WERI-Rb-1 (cell line): ENCODE measurements at regions not wholly inside any gene's neighbourhood (a gene's known extent, or its start where the extent isn't known, plus 50 kb on each side); places are given as distances from the start of the nearest gene placed in this dataset.

ENCODE experiments used
- DNase-seq: peaks from one replicate; pipeline ENCODE4 v3.0.0-alpha.2; 2020
- H3K27ac ChIP-seq: fragments of 250-450 bp; sonication (Bioruptor Pico); 2 replicates; pipeline ENCODE4 v1.5.1; 2020; ENCODE audit warnings: mild to moderate bottlenecking, moderate library complexity
- H3K27me3 ChIP-seq: fragments of 250-450 bp; sonication (Bioruptor Pico); 2 replicates; pipeline ENCODE4 v1.5.1; 2021; ENCODE audit warnings: mild to moderate bottlenecking, low read depth, moderate library complexity; ENCODE audit not compliant: insufficient read depth, severe bottlenecking
- H3K36me3 ChIP-seq: fragments of 250-450 bp; sonication (Bioruptor Pico); 2 replicates; pipeline ENCODE4 v1.5.1; 2020; ENCODE audit warnings: mild to moderate bottlenecking, moderate library complexity
- H3K4me3 ChIP-seq: 2 replicates; pipeline ENCODE4 v1.5.1; 2011; ENCODE audit warnings: low read depth, mild to moderate bottlenecking, control low read depth, low read length
- H3K9me3 ChIP-seq: fragments of 250-450 bp; sonication (Bioruptor Pico); 2 replicates; pipeline ENCODE4 v1.5.1; 2021; ENCODE audit warnings: mild to moderate bottlenecking, moderate library complexity; ENCODE audit not compliant: severe bottlenecking
- CTCF ChIP-seq: IDR thresholded peaks from 2 replicates; pipeline ENCODE4 v1.5.1; 2011; ENCODE audit warnings: low read depth, mild to moderate bottlenecking, control low read depth, inconsistent platforms, low read length

DNA sequence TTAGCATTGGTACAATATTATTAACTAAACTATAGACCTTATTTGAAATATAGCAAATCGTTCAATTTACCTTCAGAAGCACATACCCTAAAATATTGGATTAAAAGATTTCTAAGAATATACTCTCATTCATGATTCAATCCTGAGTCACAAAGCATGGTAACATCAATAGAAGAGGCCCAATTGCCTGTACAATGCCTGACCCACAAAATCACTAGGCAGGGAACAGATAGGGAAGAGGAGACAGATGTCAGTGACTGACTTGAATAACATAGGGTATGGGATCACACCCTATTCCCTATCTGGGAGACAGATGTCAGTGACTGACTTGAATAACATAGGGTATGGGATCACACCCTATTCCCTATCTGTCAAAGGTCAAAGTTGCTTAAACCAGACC, 611.6 kb upstream of the VRK2 start:
- no peaks in the 10 kb centered on the region for H3K36me3 ChIP-seq
- H3K27ac ChIP-seq = no peak overlapping the region
- no peaks in the 10 kb centered on the region for H3K27me3 ChIP-seq
- DNase-seq = no peak
- TF ChIP-seq CTCF = no peak
- no peaks in the 10 kb centered on the region for H3K9me3 ChIP-seq
- H3K4me3 ChIP-seq = no peak overlapping the region

GRCh38 chr2:57437077-57437476, 609.5 kb upstream of the VRK2 start:
- H3K27me3 ChIP-seq = no peaks in the 10 kb centered on the region
- no peak for DNase-seq
- no peak overlapping the region for H3K4me3 ChIP-seq

DNA sequence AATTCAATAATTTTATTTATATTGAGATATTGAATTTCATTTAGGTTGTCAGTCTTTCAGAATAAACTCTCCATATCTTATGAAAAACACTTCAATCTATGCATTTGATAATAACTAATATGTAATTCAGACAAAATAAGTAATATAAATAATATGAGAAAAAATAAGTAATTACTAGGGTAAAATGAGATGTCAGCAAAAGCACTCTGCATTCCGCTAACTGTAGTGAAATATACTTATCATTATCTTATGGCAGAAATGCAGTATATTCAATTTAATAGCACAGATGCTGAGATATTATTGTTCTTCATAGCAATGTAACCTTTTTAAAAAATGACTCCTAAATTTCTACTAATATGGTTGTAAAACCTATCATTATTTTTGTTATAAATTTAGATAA, 606.2 kb upstream of the VRK2 start:
- no peak overlapping the region for H3K27ac ChIP-seq
- no peak for TF ChIP-seq CTCF
- H3K9me3 ChIP-seq = no peaks in the 10 kb centered on the region
- DNase-seq = no peak
- no peak overlapping the region for H3K4me3 ChIP-seq
- H3K27me3 ChIP-seq = peaks cover 3% of the 10 kb centered on the region
- no peaks in the 10 kb centered on the region for H3K36me3 ChIP-seq

More at GRCh38 chr2:57437077-57437476, 609.5 kb upstream of the VRK2 start:
- no peak overlapping the region for H3K27ac ChIP-seq
- H3K9me3 ChIP-seq = no peaks in the 10 kb centered on the region
- no peaks in the 10 kb centered on the region for H3K36me3 ChIP-seq
- TF ChIP-seq CTCF = no peak

DNA sequence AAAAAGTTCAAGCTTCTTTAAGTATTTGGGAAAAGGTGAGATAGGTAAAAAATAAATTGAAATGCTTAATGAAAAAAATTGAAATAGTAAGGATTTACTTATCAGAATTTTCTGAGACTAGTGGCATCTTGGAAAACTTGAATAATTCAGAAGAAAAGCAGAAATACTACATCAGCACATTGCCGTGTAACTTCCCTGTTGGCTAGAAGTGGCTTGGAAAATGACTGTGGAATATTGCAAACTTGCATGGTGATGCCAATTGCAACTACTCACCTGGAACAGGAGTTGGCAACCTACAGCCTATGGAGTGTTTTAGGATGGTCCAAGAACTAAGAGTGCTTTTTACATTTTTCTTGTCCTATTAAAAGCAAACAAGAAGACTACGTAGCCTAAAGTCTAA, 603.5 kb upstream of the VRK2 start:
- TF ChIP-seq CTCF = no peak
- no peaks in the 10 kb centered on the region for H3K9me3 ChIP-seq
- no peaks in the 10 kb centered on the region for H3K36me3 ChIP-seq
- peaks cover 3% of the 10 kb centered on the region for H3K27me3 ChIP-seq
- H3K27ac ChIP-seq = no peak overlapping the region
- no peak for DNase-seq
- no peak overlapping the region for H3K4me3 ChIP-seq

- TF ChIP-seq CTCF = no peak
- Histone ChIP-seq H3K9me3 (no peaks in the 10 kb centered on the region), H3K36me3 (no peaks in the 10 kb centered on the region), H3K4me3 (no peak overlapping the region), H3K27ac (no peak overlapping the region), H3K27me3 (peaks cover 4% of the 10 kb centered on the region)
- DNase-seq = no peak
Measured at GRCh38 chr2:57443973-57444521, 602.6 kb upstream of the VRK2 start.

- TF ChIP-seq CTCF = no peak
- no peaks in the 10 kb centered on the region for H3K36me3 ChIP-seq
- H3K4me3 ChIP-seq = no peak overlapping the region
- DNase-seq = no peak
- H3K27ac ChIP-seq = no peak overlapping the region
- H3K27me3 ChIP-seq = peaks cover 5% of the 10 kb centered on the region
- no peaks in the 10 kb centered on the region for H3K9me3 ChIP-seq
Measured at GRCh38 chr2:57444752-57445430, 601.7 kb upstream of the VRK2 start.
